ENCODE measurements at regions not wholly inside any gene's neighbourhood (a gene's known extent, or its start where the extent isn't known, plus 50 kb on each side); places are given as distances from the start of the nearest gene placed in this dataset.

DNA sequence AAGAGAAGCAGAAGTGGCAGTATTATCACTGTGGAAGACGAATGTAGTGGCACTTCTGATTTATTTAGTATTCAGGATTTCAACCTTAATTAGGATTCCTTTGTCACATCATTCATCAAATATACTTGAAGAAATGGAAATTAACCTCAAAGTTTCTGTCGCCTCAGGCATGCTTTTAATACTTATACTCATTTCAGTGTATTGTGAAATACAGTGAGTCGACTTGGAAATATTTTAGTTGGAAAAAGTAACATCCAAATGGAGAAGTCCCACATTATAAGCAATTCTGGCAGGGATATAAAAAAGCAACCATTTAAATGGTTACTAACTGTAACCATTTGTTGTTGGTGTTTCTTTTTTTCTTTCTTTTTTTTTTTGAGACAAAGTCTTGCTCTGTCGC lies 648.8 kb downstream of the ARL4A start:
- TF ChIP-seq, protein P1, sequence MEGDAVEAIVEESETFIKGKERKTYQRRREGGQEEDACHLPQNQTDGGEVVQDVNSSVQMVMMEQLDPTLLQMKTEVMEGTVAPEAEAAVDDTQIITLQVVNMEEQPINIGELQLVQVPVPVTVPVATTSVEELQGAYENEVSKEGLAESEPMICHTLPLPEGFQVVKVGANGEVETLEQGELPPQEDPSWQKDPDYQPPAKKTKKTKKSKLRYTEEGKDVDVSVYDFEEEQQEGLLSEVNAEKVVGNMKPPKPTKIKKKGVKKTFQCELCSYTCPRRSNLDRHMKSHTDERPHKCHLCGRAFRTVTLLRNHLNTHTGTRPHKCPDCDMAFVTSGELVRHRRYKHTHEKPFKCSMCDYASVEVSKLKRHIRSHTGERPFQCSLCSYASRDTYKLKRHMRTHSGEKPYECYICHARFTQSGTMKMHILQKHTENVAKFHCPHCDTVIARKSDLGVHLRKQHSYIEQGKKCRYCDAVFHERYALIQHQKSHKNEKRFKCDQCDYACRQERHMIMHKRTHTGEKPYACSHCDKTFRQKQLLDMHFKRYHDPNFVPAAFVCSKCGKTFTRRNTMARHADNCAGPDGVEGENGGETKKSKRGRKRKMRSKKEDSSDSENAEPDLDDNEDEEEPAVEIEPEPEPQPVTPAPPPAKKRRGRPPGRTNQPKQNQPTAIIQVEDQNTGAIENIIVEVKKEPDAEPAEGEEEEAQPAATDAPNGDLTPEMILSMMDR (IDR thresholded peaks at IDR 0.05) = no peak
- no peak for TF ChIP-seq POLR2A (IDR thresholded peaks at IDR 0.05)

All from heart left ventricle (tissue), 13 donors.